ENCODE measurements at regions not wholly inside any gene's neighbourhood (a gene's known extent, or its start where the extent isn't known, plus 50 kb on each side); places are given as distances from the start of the nearest gene placed in this dataset.
A peak's percentile ranks its signal among the peaks of the same experiment; 100 is the strongest.

DNA sequence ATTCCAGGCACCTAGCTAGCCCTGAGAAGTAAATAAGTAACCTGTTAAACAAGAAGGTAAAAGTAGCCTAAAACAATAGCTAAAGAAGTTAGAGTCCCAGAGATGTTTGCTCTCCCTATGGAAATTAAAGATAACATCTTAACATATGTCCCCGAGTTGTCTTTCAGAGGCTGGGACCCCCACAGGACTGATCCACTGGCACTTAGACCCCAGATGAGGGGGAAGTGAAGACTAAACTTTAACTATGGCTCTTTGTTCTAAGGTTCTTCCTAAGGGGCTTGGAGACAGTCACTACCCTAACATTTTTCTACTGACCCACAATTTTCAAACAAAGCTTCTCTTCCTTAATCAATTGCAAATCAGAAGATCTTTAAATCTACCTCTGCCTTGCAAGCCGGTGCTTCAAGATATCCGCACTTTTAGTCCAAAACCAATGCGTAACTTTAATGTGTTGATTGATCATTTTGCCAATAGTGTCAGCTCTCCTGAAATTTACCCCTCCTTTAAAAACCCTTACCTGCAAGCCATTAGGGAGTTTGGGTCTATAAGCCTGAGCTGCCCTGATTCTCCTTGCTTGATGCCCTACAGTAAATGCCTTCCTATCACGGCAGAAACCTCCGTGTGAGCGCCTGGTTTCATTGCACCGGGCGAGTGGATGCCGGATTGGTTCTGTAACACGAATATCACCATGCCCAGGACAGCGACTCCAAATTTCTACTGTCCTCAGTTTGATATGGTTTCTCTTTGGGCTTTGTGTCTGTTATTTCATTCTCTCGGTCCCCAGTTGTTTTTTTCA is 404.4 kb downstream of the SIPA1L2 start:
- DNase-seq: no peak
- 84% methylated on average over 13 of the region's 13 CpGs for WGBS (ENCODE audit: low lambda C conversion rate)
- Histone ChIP-seq H3F3A (replicated peaks; ENCODE audit: insufficient read depth) (no peaks in the 10 kb centered on the region), H3K9ac (no peak overlapping the region), H3K27me3 (ENCODE audit: insufficient read depth) (no peaks in the 10 kb centered on the region), H3K4me3 (ENCODE audit: low read depth in 2 of 2, low read length in 1 of 2) (no peak overlapping the region), H3K36me3 (replicated peaks in 1 of 2; ENCODE audit: control insufficient read depth in 1 of 2, insufficient read depth in 2 of 2, low read length in 1 of 2) (no peaks in the 10 kb centered on the region), H3K27ac (ENCODE audit: low read depth in 2 of 2, low read length in 1 of 2) (no peak overlapping the region; a peak in 1 of 4 replicates), H3K79me2 (ENCODE audit: insufficient read depth) (no peaks in the 10 kb centered on the region), H2AFZ (ENCODE audit: low read depth) (no peak overlapping the region), H3K9me2 (no peaks in the 10 kb centered on the region), H4K20me1 (ENCODE audit: insufficient read depth) (no peaks in the 10 kb centered on the region), H3K4me2 (peak overlapping the region; percentile 67; the same call in 1 of the 2 replicates), H3K9me3 (no peaks in the 10 kb centered on the region), H3K4me1 (ENCODE audit: control insufficient read depth in 1 of 2, insufficient read depth in 2 of 2, low read depth in 1 of 2, low read length in 1 of 2) (peaks cover 5 to 22% of the 10 kb centered on the region in 2 experiments; a peak in 3 of 4 replicates)
- no peak for TF ChIP-seq SMC3 (IDR thresholded peaks at IDR 0.05; ENCODE audit: low read depth, low read length)
- TF ChIP-seq POLR2AphosphoS5 (IDR thresholded peaks at IDR 0.05; ENCODE audit: low read depth, low read length): no peak
- TF ChIP-seq RCOR1 (IDR thresholded peaks at IDR 0.05; ENCODE audit: low read length): no peak
- TF ChIP-seq ELF1 (IDR thresholded peaks at IDR 0.05): no peak
- TF ChIP-seq FOXM1 (IDR thresholded peaks at IDR 0.05; ENCODE audit: low read depth): no peak
- no peak for TF ChIP-seq FOXJ3 (CRISPR knock-in tag; IDR thresholded peaks at IDR 0.05)
- no peak for TF ChIP-seq USF1 (IDR thresholded peaks at IDR 0.05; ENCODE audit: borderline replicate concordance, low read depth)
- TF ChIP-seq, protein P1, sequence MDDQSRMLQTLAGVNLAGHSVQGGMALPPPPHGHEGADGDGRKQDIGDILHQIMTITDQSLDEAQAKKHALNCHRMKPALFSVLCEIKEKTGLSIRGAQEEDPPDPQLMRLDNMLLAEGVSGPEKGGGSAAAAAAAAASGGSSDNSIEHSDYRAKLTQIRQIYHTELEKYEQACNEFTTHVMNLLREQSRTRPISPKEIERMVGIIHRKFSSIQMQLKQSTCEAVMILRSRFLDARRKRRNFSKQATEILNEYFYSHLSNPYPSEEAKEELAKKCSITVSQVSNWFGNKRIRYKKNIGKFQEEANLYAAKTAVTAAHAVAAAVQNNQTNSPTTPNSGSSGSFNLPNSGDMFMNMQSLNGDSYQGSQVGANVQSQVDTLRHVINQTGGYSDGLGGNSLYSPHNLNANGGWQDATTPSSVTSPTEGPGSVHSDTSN (IDR thresholded peaks at IDR 0.05): no peak
- no peak for TF ChIP-seq TEAD4 (IDR thresholded peaks at IDR 0.05; ENCODE audit: borderline replicate concordance, insufficient read depth)
- TF ChIP-seq, protein P2, sequence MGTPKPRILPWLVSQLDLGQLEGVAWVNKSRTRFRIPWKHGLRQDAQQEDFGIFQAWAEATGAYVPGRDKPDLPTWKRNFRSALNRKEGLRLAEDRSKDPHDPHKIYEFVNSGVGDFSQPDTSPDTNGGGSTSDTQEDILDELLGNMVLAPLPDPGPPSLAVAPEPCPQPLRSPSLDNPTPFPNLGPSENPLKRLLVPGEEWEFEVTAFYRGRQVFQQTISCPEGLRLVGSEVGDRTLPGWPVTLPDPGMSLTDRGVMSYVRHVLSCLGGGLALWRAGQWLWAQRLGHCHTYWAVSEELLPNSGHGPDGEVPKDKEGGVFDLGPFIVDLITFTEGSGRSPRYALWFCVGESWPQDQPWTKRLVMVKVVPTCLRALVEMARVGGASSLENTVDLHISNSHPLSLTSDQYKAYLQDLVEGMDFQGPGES (IDR thresholded peaks at IDR 0.05; ENCODE audit: low read depth, low read length): no peak
- TF ChIP-seq EP300 (IDR thresholded peaks at IDR 0.05; ENCODE audit: borderline replicate concordance in 1 of 2, low read depth in 1 of 2, low read length in 1 of 2): no peak
- TF ChIP-seq USF2 (IDR thresholded peaks at IDR 0.05; ENCODE audit: borderline replicate concordance, low read depth, low read length): no peak
- TF ChIP-seq GABPA (IDR thresholded peaks at IDR 0.05; ENCODE audit: low read depth): no peak
- TF ChIP-seq MEF2A (IDR thresholded peaks at IDR 0.05; ENCODE audit: borderline replicate concordance, low read depth): no peak
- no peak for TF ChIP-seq FOSL2 (IDR thresholded peaks at IDR 0.05; ENCODE audit: borderline replicate concordance, low read depth)
- TF ChIP-seq CTCF (IDR thresholded peaks at IDR 0.05): no peak
- TF ChIP-seq TAF1 (IDR thresholded peaks at IDR 0.05; ENCODE audit: borderline replicate concordance, low read depth, low read length): no peak
- ChIA-PET POLR2A (no interaction called here), CTCF (interaction anchor here (0.6 to 1.5 kb wide), 4 partner anchors 14 to 283 kb away, joined by 3 to 5 read pairs (median 3); no protein-coding TSS in a partner anchor)

All from SK-N-SH (cell line).